GM18858 (cell line): ENCODE measurements at regions not wholly inside any gene's neighbourhood (a gene's known extent, or its start where the extent isn't known, plus 50 kb on each side); places are given as distances from the start of the nearest gene placed in this dataset.

ENCODE experiments used
- ATAC-seq: cut with Tn5 transposase; IDR thresholded peaks from one replicate; pipeline ENCODE4 v1.9.1; 2021; ENCODE audit not compliant: unreplicated experiment

DNA sequence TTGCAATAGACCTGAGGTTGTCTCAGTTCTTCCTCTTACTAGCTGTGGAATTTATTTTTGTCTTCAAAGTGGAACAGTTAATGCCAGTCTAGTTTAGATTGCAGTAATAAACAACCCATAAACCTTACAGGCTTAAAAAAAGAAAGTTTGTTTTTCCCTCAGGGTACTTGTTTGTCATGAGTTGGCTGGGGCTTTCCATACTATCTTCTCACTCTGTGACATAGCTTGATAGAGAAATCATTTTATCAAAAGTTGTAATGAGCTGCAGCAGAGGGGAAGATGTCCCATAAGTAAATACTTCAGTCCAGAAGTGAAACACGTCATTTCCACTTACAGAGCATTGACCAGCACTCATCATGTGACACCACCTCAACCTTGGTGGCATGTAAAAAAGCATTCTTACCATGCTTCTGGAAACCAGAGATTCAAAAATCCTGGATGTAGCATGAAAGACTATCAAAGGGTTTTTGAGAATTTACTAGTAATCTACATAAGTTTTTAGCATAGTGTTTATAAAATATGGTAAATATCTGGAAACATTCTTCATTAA, 62.8 kb upstream of the COL11A1 start:
- no peak for ATAC-seq

DNA sequence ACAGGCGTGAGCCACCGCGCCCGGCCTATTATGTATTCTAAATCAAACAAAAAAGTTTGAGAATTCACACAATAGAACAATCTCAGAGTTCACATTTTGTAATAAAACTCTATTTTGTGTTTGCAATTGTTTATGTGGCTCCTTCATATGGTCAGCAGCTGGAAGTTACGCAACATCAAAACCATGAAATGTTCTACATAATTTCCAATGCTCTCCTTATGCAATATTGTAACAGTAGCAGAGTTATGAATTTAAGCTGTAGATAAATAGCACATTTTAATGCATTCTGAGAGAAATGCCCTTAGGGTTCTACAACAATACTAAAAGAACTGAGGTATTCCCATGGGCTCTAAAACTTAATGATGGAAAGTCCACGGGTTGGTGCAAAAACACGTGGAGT, 62.3 kb upstream of the COL11A1 start:
- no peak for ATAC-seq

DNA sequence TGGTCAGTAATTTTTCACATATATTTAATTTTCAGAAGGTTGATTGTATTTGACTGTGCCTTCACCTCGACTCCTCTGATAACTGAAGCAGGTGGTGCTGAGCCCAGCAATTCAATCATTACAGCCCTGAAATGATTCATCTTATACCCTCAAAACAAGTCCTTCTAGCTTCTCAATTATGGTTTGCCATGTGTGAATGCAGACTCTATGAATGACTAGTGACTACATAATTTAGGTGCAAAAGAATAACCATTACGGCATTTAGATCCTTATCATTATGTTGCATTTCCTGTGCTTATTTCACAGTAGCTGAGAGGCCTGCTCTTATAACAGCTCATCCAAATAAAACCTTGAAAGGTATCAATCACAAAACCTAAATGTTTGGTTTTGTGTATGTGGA, 54.0 kb upstream of the COL11A1 start:
- ATAC-seq = no peak

DNA sequence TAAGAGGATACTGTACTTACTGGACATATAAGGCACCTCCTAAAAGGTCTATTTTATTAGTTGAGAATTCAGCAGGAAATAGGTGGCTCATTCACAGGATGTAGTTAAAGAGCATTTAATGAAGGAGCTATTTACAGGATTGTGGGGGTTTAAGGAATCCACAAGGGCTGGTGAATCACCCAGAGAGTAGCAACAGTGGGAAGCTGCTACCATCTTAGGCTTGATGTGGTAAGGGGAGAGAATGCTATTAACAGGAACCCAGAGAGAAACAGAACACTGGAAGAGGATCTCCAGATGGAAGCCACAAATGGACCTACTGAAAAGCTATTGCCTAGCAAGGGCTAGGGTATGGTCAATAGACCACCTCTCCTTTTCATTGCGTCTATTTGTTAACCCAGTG, 52.0 kb upstream of the COL11A1 start:
- ATAC-seq = no peak
